SU-DHL-6 (cell line): ENCODE measurements at regions not wholly inside any gene's neighbourhood (a gene's known extent, or its start where the extent isn't known, plus 50 kb on each side); places are given as distances from the start of the nearest gene placed in this dataset.
"Not testable (repeated sequence)": the region's sequence is repeated elsewhere in the genome, so short reads cannot be mapped to it uniquely, and the experiment has no call there.

Experiments used
- H2AFZ ChIP-seq: fragments of 200-600 bp; sonication (generic); 2 replicates; pipeline ENCODE4 v1.6.1; 2014; ENCODE audit warnings: low read depth, mild to moderate bottlenecking, moderate library complexity, mixed read lengths, antibody characterized with exemption, low read length; ENCODE audit not compliant: severe bottlenecking
- H3F3A ChIP-seq: fragments of 200-600 bp; shearing (Covaris generic); 2 replicates; pipeline ENCODE4 v1.6.0; 2016; ENCODE audit warnings: antibody characterized with exemption, mild to moderate bottlenecking; ENCODE audit not compliant: insufficient read depth
- H3K27ac ChIP-seq: fragments of 200-600 bp; sonication (generic); 2 replicates; pipeline ENCODE4 v1.5.1; 2016; ENCODE audit warnings: low read depth, mild to moderate bottlenecking, low read length, moderate library complexity, mixed read lengths
- H3K27me3 ChIP-seq: fragments of 200-600 bp; sonication (generic), shearing (Covaris generic); 2 replicates; pipeline ENCODE4 v1.6.0; 2014; ENCODE audit warnings: mild to moderate bottlenecking, low read length
- H3K36me3 ChIP-seq: fragments of 200-600 bp; sonication (generic); 2 replicates; pipeline ENCODE4 v1.6.1; 2014; ENCODE audit warnings: mild to moderate bottlenecking, low read length, mixed read lengths
- H3K4me2 ChIP-seq: fragments of 300-600, 200-600 bp; shearing (Covaris generic), sonication (generic); 2 replicates; pipeline ENCODE4 v1.6.0; 2014; ENCODE audit warnings: low read length, low read depth, mild to moderate bottlenecking; ENCODE audit not compliant: poor library complexity, severe bottlenecking
- H3K4me3 ChIP-seq: fragments of 200-600 bp; sonication (generic); 2 replicates; pipeline ENCODE4 v1.5.1; 2014; ENCODE audit warnings: antibody characterized with exemption, low read length, mild to moderate bottlenecking, mixed read lengths; ENCODE audit not compliant: insufficient read depth, poor library complexity, severe bottlenecking
- H3K79me2 ChIP-seq: fragments of 200-600 bp; sonication (generic); 2 replicates; pipeline ENCODE4 v1.6.1; 2014; ENCODE audit warnings: mild to moderate bottlenecking, low read length, moderate library complexity; ENCODE audit not compliant: insufficient read depth
- H3K9ac ChIP-seq: fragments of 200-600 bp; sonication (generic); 2 replicates; pipeline ENCODE4 v1.7.0; 2014; ENCODE audit warnings: mild to moderate bottlenecking, low read length
- H3K9me2 ChIP-seq: fragments of 200-600 bp; sonication (generic); replicated peaks from 2 replicates; pipeline ENCODE4 v1.6.1; 2014; ENCODE audit warnings: low read length; ENCODE audit not compliant: insufficient read depth
- H3K9me3 ChIP-seq: fragments of 200-600 bp; sonication (generic); 2 replicates; pipeline ENCODE4 v1.6.1; 2014; ENCODE audit warnings: low read length, mixed read lengths; ENCODE audit not compliant: insufficient read depth
- H4K20me1 ChIP-seq: fragments of 200-600 bp; sonication (generic); 2 replicates; pipeline ENCODE4 v1.6.1; 2014; ENCODE audit warnings: low read depth, mild to moderate bottlenecking, antibody characterized with exemption, low read length, moderate library complexity, mixed read lengths
- EZH2phosphoT487 ChIP-seq: fragments of 200-600 bp; sonication (generic), shearing (Covaris generic); conservative IDR thresholded peaks from 2 replicates; pipeline ENCODE4 v1.6.1; 2018; ENCODE audit warnings: mild to moderate bottlenecking, antibody characterized with exemption, low read length, moderate library complexity, mixed read lengths
- TF ChIP-seq, protein P1 (sequence below): fragments of 200-600 bp; sonication (generic); IDR thresholded peaks from one replicate; pipeline ENCODE4 v1.5.1; 2017; ENCODE audit warnings: antibody characterized with exemption, mild to moderate bottlenecking, low read length, moderate library complexity; ENCODE audit not compliant: insufficient read depth, poor library complexity, severe bottlenecking

DNA sequence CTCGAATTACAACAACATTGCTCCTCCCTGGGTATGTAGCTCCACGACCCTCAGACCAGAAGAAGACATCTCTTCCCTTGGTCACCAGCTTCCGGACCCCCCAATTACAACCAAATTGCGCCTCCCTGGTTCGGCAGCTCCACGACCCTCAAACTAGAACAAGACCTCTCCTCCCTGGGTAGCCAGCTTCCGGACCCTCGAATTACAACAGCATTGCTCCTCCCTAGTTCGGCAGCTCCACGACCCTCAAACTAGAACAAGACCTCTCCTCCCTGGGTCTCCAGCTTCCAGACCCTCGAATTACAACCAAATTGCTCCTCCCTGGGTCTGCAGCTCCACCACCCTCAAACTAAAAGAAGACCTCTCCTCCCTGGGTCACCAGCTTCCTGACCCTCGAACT is 322.7 kb downstream of the PREX1 start:
- not testable (repeated sequence) for H3K79me2 ChIP-seq, H4K20me1 ChIP-seq, H3K4me2 ChIP-seq, H3K27ac ChIP-seq, H3K9me3 ChIP-seq, H3F3A ChIP-seq, H2AFZ ChIP-seq, H3K36me3 ChIP-seq, H3K9me2 ChIP-seq, H3K9ac ChIP-seq, H3K4me3 ChIP-seq, H3K27me3 ChIP-seq

- H4K20me1 ChIP-seq = no peaks in the 10 kb centered on the region
- no peak overlapping the region for H3K4me3 ChIP-seq
- no peak overlapping the region for H3K27ac ChIP-seq
- H3K4me2 ChIP-seq = no peak overlapping the region
- TF ChIP-seq, protein P1, sequence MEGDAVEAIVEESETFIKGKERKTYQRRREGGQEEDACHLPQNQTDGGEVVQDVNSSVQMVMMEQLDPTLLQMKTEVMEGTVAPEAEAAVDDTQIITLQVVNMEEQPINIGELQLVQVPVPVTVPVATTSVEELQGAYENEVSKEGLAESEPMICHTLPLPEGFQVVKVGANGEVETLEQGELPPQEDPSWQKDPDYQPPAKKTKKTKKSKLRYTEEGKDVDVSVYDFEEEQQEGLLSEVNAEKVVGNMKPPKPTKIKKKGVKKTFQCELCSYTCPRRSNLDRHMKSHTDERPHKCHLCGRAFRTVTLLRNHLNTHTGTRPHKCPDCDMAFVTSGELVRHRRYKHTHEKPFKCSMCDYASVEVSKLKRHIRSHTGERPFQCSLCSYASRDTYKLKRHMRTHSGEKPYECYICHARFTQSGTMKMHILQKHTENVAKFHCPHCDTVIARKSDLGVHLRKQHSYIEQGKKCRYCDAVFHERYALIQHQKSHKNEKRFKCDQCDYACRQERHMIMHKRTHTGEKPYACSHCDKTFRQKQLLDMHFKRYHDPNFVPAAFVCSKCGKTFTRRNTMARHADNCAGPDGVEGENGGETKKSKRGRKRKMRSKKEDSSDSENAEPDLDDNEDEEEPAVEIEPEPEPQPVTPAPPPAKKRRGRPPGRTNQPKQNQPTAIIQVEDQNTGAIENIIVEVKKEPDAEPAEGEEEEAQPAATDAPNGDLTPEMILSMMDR = no peak
- no peak for TF ChIP-seq EZH2phosphoT487
- no peaks in the 10 kb centered on the region for H3K9me3 ChIP-seq
- H3K9ac ChIP-seq = no peak overlapping the region
- H3K36me3 ChIP-seq = no peaks in the 10 kb centered on the region
- H3K9me2 ChIP-seq = no peaks in the 10 kb centered on the region
- H3F3A ChIP-seq = no peaks in the 10 kb centered on the region
- H2AFZ ChIP-seq = no peak overlapping the region
- H3K79me2 ChIP-seq = no peaks in the 10 kb centered on the region
- no peaks in the 10 kb centered on the region for H3K27me3 ChIP-seq
Observed at GRCh38 chr20:48503166-48503815, 324.5 kb downstream of the PREX1 start.

- Histone ChIP-seq H3K27me3 (no peaks in the 10 kb centered on the region), H3F3A (no peaks in the 10 kb centered on the region), H3K9ac (no peak overlapping the region), H3K79me2 (no peaks in the 10 kb centered on the region), H3K36me3 (no peaks in the 10 kb centered on the region), H3K9me2 (no peaks in the 10 kb centered on the region), H3K4me2 (no peak overlapping the region), H3K27ac (no peak overlapping the region), H3K9me3 (no peaks in the 10 kb centered on the region), H2AFZ (no peak overlapping the region), H4K20me1 (no peaks in the 10 kb centered on the region), H3K4me3 (no peak overlapping the region)
- TF ChIP-seq, protein P1 = no peak
- TF ChIP-seq EZH2phosphoT487 = no peak
Observed at GRCh38 chr20:48502758-48503157, 325.0 kb downstream of the PREX1 start.

GRCh38 chr20:48502016-48502415 is 325.8 kb downstream of the PREX1 start:
- Histone ChIP-seq H3K79me2 (no peaks in the 10 kb centered on the region), H2AFZ (no peak overlapping the region), H4K20me1 (no peaks in the 10 kb centered on the region), H3K27ac (no peak overlapping the region), H3K9ac (no peak overlapping the region), H3K36me3 (no peaks in the 10 kb centered on the region), H3K27me3 (no peaks in the 10 kb centered on the region), H3K9me3 (no peaks in the 10 kb centered on the region), H3F3A (no peaks in the 10 kb centered on the region), H3K4me2 (no peak overlapping the region), H3K9me2 (no peaks in the 10 kb centered on the region), H3K4me3 (no peak overlapping the region)
- no peak for TF ChIP-seq EZH2phosphoT487
- TF ChIP-seq, protein P1 = no peak

- H3F3A ChIP-seq, H4K20me1 ChIP-seq, H3K9me2 ChIP-seq, H3K27ac ChIP-seq, H3K4me3 ChIP-seq, H3K79me2 ChIP-seq, H3K4me2 ChIP-seq, H3K27me3 ChIP-seq, H3K36me3 ChIP-seq, H2AFZ ChIP-seq, H3K9me3 ChIP-seq, H3K9ac ChIP-seq: not testable (repeated sequence)
Observed at GRCh38 chr20:48500900-48501299, 326.9 kb downstream of the PREX1 start.

GRCh38 chr20:48498939-48499338 is 328.9 kb downstream of the PREX1 start:
- not testable (repeated sequence) for H3K27ac ChIP-seq, H3K79me2 ChIP-seq, H4K20me1 ChIP-seq, H3K4me2 ChIP-seq, H3K4me3 ChIP-seq, H3K9ac ChIP-seq, H3K9me2 ChIP-seq, H3K36me3 ChIP-seq, H3F3A ChIP-seq, H2AFZ ChIP-seq, H3K27me3 ChIP-seq, H3K9me3 ChIP-seq
